Inflammatory macrophage (primary cell): ENCODE measurements at regions not wholly inside any gene's neighbourhood (a gene's known extent, or its start where the extent isn't known, plus 50 kb on each side); places are given as distances from the start of the nearest gene placed in this dataset.
"Not testable (repeated sequence)": the region's sequence is repeated elsewhere in the genome, so short reads cannot be mapped to it uniquely, and the experiment has no call there.

Experiments
- DNase-seq, 2 donors: peaks; one replicate each; pipeline ENCODE4 v3.0.0-alpha.2; 2020 to 2022

DNA sequence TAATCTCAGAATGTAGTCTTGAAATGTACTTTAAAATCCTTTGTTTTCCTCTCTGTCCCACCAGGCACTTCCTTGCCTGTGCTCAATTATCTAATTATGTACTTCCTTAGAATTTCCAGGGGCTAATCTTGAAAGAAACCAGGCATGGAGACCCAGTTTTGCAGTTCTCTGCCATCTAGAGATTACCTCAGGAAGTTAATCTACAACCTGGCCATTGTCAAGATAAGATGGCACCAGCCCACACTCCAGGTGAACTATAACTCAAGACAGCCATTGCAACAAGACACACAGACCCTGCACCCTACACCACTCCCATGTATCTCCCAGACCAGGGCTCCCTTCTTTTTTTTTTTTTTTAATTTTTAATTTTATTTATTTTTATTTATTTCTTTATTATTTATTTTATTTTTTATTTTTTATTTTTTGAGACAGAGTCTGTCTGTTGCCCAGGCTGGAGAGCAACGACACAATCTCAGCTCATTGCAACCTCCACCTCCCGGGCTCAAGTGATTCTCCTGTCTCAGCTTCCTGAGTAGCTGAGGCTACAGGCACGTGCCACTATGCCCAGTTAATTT lies 85.9 kb upstream of the TRIM24 start:
- DNase-seq = no peak

DNA sequence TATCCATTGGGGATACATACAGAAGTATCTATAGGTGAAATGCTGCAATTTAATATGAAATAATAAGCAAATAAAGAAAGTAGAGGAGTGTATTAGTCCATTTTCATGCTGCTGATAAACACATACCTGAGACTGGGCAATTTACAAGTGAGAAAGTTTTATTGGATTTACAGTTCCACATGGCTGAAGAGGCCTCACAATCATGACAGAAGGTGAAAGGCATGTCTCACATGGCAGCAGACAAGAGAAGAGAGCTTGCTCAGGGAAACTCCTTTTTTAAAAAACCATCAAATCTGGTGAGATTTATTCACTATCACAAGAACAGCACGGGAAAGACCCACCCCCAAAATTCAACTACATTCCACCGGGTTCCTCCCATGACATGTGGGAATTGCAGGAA lies 82.8 kb upstream of the TRIM24 start:
- no peak for DNase-seq

DNA sequence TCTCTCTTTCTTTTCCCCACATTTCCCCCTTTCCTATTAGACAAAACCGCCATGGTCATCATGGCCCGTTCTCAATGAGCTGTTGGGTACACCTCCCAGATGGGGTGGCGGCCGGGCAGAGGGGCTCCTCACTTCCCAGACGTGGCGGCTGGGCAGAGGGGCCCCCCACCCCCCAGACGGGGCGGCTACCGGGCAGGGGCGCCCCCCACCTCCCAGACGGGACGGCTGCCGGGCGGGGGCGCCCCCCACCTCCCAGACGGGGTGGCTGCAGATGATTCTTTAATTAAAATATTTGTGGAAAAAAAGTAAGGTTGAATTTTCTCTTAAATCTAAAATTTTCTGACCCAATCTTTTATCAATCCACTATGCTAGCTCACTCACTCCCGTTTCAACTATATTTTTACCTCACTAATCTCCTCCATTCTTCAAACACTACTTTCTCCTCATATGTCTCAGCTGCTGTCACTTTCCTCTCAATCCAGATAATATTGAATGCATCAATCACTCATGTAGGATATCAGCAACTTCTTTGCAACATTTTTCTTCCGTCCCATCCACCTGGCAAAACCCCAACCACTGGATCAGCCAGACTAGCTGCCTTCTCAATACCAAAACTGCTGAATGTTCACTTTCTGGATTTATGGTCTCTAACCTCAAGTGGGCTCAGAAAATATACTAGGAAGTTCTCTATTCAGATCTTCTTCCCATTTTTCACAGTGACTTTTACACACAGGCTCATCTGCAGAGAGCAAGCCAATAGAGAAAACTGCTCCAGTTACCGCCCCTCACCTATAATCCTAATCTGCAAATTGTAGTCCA lies 81.1 kb upstream of the TRIM24 start:
- no peak for DNase-seq

DNA sequence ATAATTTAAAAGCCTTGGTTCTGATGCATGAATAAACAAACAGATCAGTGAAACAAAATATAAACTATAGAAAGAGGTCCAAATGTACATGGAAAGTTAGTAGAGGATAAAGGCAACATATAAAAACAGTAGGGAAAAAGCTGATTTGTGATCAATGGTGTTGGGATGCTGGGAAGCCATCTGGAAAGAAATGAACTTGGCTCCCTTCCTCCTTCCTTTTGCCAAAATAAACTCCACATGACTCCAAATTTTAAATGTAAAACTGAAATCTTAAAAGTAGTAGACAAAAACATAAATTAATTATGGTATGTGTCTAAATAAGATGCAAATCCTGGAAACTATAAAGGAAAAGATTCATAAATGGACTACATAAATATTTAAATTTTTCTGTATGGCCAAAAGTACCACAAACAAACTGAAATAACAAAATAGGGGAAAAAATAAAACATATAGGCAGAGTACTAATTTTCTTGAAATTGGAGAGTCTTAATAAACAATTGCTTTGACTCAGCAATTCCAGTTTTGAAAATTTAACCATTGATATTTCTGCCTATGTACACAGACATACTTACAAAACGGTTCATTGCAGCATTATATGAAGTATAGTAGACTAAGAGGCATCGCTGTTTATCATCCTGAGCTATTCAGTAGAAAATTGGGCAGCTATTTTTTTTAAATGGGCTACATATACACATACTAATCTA lies 77.0 kb upstream of the TRIM24 start:
- no peak for DNase-seq

DNA sequence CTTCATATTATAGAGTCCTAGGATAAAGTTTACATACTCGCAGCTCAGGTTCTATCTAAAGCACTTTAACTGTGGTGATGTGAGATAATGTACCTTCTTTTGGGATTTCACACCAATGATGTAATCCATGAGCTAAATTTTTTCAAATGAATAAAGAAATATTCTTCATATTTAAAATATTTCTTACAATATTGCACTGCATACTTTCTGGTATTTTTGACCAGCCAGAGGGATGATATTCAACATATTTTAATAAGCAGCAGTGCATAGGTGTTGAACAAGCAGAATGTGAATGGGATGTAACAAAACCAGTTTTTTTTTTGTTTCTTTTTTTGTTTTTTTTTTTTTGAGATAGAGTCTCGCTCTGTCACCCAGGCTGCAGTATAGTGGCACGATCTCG lies 73.2 kb upstream of the TRIM24 start:
- no peak for DNase-seq

DNA sequence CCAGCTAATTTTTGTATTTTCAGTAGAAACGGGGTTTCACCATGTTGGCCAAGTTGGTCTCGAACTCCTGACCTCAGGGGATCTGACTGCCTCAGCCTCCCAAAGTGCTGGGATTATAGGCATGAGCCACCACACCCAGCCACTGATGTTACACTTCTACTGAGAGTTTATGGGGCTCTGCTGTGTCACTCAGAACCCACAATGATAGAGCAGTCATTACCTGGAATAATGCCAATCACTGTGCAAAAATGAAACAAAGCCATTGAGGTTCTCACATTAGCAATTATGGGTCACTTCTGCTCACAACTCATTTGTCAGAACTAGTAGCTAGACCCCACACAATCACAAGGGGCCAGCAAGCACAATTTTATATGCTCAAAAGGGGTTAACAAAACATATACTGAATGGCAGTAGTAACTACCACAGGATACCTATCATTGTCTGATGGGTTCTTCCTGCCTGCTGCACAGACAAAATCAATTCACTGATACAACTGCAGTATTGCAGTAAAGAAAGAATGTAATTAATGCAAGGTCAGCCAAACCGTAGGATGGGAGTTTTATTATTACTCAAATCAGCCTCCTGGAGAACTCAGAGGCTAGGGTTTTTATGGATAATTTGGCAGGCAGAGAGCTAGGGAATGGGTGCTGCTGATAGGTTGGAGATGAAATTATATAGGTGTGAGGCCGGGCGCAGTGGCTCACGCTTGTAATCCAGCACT lies 72.1 kb upstream of the TRIM24 start:
- no peak for DNase-seq

DNA sequence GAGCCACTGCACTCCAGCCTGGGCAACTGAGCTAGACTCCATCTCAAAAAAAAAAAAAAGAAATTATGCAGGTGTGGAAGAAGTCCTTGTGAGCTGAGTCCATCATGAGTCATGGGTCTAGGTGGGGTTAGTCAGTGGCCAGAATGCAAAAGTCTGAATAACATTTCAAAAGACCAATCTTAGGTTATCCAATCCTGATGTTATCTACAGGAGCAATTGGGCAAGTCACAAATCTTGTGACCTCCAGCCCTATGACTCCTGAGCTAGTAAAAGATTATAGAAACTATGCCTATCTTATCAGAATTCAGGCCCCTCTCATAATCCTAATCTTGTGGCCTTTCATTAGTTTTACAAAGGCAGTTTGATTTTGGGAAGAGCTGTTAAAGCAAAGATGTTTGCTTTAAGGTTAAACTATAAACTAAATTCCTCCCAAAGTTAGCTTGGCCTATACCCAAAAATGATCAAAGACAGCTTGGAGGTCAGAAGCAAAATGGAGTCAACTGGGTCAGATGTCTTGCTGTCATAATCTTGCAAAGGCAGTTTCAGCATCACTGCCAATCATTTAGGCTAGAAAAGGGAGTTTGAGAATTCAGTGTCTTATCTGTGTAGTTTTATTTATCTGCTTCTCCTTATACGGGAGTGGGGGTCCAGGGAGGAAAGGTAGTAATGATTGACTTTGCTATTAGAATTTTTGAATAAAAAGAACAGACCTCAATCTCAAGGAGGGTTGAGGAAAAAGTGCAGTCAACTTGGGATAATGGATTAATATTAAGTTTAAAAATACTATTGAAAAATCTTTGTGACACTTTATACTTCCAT lies 71.2 kb upstream of the TRIM24 start:
- peak in 1 of 2 donors; percentile 8 for DNase-seq

DNA sequence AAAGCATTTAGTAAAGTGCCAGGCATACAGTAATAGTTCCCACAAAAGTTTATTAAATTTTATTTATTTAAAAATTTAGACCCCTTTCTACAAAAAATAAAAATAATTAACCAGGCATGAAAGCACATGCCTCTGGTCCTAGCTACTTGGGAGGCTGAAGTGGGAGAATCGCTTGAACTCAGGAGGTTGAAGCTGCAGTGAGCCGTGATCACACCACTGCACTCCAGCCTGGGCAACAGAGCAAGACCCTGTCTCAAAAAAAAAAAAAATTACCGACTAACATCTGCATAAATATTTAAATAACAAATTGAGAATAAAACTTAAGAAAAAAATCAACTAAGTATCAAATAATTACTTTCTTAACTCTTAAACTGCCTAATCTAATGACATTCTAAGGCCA lies 64.3 kb upstream of the TRIM24 start:
- DNase-seq = no peak

DNA sequence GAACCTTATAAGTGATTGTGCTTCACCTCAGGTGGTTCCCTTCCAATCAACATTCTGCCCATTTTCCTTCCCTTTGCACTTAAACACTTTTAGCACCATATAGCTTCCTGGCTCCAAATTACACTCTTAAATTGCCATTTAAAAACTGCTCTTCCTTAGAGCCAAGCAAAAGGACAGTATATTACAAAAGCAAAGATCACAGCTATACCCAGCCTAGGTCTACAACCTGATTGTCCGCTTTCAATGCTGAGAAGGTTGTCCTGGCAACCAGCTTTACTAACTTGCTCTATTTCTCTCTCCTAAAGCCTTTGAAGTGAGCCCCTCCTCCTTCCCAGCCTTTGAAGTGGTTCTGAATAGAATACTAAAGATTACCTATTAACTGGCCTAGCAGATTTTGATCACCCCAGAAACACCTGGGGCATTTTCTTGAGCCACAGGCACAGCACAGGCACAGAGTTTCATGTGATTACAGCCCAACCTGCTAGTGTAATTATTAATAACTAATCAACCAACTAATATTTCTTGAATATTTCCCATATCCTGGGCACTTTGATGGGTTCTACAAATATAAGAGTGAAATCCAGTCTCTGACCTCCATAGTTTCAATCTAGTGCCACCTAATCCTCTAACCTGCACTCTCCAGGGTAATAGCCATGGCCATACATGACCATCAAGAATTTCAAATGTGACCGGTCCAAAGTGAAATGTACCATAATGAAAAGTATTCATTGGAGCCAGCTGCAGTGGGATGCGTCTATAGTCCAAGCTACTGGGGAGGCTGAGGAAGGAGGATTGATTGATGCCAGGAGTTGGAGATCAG lies 63.6 kb upstream of the TRIM24 start:
- no peak for DNase-seq

DNA sequence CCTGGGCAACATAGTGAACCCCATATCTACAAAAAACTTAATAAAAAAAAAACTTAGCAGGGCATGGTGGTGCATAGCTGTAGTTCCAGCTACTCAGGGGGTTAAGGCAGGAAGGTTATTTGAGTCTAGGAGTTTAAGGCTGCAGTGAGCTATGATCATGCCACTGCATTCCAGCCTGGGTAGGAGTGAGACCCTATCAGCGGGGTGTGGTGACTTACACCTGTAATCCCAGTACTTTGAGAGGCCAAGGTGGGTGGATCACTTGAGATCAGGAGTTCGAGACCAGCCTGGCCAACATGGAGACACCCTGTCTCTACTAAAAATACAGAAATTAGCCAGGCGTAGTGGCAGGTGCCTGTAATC lies 63.0 kb upstream of the TRIM24 start:
- not testable (repeated sequence) for DNase-seq

DNA sequence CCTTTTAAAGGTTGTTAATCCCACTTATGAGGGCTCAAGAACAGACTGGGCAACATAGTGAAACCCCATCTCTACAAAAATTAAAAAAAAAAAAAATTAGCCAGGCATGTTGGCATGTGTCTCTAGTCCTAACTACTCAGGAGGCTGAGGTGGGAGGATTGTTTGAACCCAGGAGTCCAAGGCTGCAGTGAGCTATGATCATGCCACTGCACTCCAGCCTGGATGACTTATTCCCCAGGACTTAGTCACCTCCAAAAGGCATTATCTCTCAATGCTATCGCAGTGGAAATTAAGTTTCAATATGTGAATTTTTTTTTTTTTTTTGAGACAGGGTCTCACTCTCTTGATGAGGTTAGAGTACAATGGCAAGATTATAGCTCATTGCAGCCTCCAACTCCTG lies 61.2 kb upstream of the TRIM24 start:
- no peak for DNase-seq

DNA sequence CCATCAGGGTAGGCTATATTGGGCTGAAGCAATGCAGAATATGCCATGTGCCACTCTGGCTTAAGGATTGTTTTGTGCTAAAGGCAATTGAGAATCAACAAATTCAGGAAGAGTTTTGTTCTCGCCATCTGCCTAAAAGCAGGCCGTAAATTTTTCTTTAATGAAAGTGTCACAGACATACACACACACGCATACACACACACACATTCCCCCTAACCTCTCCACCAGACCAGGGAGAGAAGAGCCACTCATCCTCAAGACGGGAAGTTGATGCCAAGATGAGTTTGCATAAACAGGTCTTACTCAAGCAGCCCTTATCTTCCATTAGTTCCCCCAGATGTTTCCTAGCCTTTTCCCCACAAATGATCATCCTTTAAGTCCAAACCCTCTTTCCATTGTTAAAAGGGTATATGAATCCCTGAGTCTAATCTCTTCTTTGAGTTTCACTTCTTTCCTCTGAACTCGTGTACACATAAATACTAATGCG lies 59.6 kb upstream of the TRIM24 start:
- peak; percentile 10 to 18 for DNase-seq

DNA sequence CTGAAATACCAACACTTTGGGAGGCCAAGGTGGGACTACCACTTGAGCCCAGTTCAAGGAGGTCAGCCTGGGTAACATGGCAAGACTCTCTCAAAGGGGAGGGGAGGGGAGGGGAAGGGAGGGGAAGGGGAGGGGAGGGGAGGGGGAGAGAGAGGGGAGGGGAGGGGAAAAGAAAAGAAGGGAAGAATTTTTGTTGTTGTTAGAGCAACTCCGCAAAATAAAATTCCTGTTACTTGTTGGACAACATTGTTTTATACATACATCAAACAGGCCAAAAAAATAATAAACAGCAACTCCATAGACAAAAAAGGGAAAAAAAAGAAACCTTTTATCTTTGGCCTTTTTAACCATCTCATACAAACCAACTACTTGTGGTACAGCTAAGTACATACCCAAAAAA lies 57.3 kb upstream of the TRIM24 start:
- no peak for DNase-seq

DNA sequence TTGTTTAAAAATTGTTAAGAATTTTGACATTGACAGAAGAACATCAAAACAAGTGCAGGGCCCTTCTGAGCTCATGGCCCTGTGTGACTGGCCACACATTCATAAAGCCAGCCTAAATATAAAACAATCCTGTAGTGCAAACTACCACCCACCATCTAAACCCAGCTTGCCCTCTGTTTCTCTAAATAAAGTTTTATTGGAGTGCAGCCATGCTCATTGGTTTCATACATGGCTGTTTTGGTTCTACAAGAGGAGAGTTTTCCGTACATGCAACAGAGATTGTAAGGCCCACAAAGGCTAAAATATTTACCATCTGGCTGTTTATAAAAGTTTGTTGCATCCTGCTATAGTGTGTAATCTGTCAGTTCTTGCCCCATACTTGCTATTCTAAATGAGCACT lies 54.6 kb upstream of the TRIM24 start:
- DNase-seq = no peak

DNA sequence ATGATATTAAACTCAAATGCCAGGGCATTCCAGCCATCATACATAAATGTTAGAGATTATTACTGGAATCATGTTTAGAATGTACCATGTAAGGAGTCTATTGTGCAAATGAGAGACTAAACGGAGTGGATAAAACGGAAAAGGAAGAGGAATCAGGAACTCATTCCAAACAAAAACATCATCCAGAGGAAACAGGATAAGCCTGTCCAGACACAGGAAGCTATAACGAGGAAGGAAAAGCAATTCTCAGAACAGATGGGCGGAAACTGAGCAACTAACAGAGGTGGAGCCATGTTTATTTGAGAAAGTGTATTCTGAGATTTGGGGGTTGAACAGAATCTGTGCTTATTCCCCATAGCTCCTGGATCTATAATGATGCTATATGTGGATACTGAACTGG lies 52.3 kb upstream of the TRIM24 start:
- peak in 1 of 2 donors; percentile 3 for DNase-seq
